BLaER1 treated with 17β-estradiol and CSF1 and Interleukin-3, amounts not matched to agents 10 nM and 100 nM (cell line): ENCODE measurements at regions not wholly inside any gene's neighbourhood (a gene's known extent, or its start where the extent isn't known, plus 50 kb on each side); places are given as distances from the start of the nearest gene placed in this dataset.

Experiments used
- H3K27ac ChIP-seq, 11 experiments: shearing (Covaris generic); formaldehyde crosslinking; 2 replicates each; pipeline ENCODE4 v1.8.1; 2022
- H3K27me3 ChIP-seq, 11 experiments: shearing (Covaris generic); formaldehyde crosslinking; 2 replicates each; pipeline ENCODE4 v1.8.1; 2022
- H3K36me3 ChIP-seq, 11 experiments: shearing (Covaris generic); formaldehyde crosslinking; 2 replicates each; pipeline ENCODE4 v1.8.1; 2022
- H3K4me1 ChIP-seq, 10 experiments: shearing (Covaris generic); formaldehyde crosslinking; 2 replicates each; pipeline ENCODE4 v1.8.1; 2022
- H3K4me2 ChIP-seq, 11 experiments: shearing (Covaris generic); formaldehyde crosslinking; 2 replicates each; pipeline ENCODE4 v1.8.1; 2022
- H3K4me3 ChIP-seq, 10 experiments: shearing (Covaris generic); formaldehyde crosslinking; 2 replicates each; pipeline ENCODE4 v1.8.1; 2022
- H3K9ac ChIP-seq, 11 experiments: shearing (Covaris generic); formaldehyde crosslinking; 2 replicates each; pipeline ENCODE4 v1.8.1; 2022
- H3K9me3 ChIP-seq, 11 experiments: shearing (Covaris generic); formaldehyde crosslinking; replicated peaks in 1 of 11; 2 replicates each; pipeline ENCODE4 v1.8.1; 2022
- H4K20me1 ChIP-seq, 11 experiments: shearing (Covaris generic); formaldehyde crosslinking; 2 replicates each; pipeline ENCODE4 v1.8.1; 2022
- Cebpa-rat ChIP-seq, 11 experiments: shearing (Covaris generic); IDR thresholded peaks; 2 replicates each; pipeline ENCODE4 v1.8.1; 2022

DNA sequence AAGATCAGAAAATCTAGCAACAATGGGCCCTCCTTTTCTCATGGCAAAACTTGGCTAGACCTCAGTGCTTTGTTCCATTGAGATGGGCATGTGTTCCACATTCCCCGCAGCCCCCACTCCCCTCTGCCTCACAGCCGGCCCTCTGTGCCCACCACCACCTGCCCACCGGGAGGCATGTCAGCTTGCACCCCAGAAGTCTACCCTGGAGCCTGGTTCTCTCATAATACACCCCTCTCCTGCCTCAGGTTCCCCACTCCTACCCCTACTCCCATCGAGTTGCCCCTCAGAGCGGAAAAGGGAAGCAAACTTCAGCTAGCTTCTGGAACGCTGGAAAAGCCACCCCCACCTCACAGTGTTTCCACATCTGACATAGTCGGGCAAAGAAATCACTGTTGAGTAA is 219.0 kb downstream of the ANAPC1 start:
- H3K4me3 ChIP-seq, result no peak overlapping the region
- H3K27ac ChIP-seq, result no peak overlapping the region
- TF ChIP-seq Cebpa-rat (IDR thresholded peaks at IDR 0.05), result no peak
- H4K20me1 ChIP-seq, result no peaks in the 10 kb centered on the region
- H3K9me3 ChIP-seq, result peaks cover 0 to 27% (median 18%) of the 10 kb centered on the region in 11 experiments; a peak in 17 of 22 replicates
- no peaks in the 10 kb centered on the region for H3K36me3 ChIP-seq
- no peak overlapping the region for H3K9ac ChIP-seq
- H3K4me1 ChIP-seq, result peaks cover 36 to 59% (median 45%) of the 10 kb centered on the region in 10 experiments
- H3K4me2 ChIP-seq, result peak overlapping the region in 1 of 11 experiments; percentile 7; a peak in 1 of 22 replicates
- H3K27me3 ChIP-seq, result no peaks in the 10 kb centered on the region

DNA sequence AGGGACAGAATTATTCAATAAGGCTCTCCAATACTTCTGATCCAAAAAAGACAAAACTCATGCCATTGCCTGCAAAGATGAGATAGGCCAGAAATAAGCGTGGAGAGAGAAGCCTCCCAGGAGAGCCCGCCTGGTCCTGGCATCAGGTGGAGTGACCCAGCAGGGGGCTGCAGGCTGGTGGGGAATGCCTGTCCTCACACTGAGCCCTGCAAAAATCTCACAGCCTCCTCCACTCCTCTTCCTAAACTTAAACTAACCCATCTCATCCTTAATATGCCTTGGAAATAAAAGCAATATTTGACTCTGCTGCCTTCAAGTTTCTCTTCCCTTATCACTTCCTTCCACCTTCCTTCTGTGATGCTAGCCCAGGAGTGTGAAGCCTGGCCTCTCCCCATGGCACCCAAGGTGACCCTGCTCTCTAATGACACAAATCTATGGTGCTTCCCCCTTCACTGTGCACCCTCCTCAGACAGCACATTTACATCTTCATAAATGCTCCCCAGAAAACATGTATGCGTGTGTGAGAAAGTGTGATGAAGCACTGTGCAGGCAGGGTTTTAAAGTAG is 218.4 kb downstream of the ANAPC1 start:
- Histone ChIP-seq H3K9me3 (peaks cover 0 to 27% (median 18%) of the 10 kb centered on the region in 11 experiments; a peak in 17 of 22 replicates), H3K36me3 (no peaks in the 10 kb centered on the region), H4K20me1 (no peaks in the 10 kb centered on the region), H3K27ac (no peak overlapping the region), H3K4me3 (no peak overlapping the region), H3K4me2 (peak overlapping the region in 5 of 11 experiments; percentile 7 to 51 (median 23); a peak in 5 of 22 replicates), H3K27me3 (no peaks in the 10 kb centered on the region), H3K4me1 (peaks cover 36 to 59% (median 45%) of the 10 kb centered on the region in 10 experiments), H3K9ac (no peak overlapping the region)
- no peak for TF ChIP-seq Cebpa-rat (IDR thresholded peaks at IDR 0.05)

DNA sequence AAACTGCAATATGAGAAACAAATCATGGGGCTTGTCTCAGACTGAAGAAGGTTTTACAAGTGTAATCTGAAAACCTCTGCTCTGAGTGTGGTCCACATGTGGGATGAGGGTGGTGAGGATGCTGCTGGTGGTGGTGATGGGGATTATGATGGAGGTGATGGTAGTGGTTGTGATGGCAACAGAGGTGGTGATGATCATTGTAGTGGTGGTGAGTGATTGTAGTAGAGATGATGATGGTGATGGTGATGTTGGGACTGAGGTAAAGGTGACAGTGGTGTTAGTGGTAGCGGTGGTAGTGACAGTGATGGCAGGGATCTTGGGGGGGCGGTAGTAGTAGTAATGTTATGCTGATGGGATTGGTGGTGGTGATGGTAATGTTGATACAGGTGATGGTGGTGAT is 217.8 kb downstream of the ANAPC1 start:
- peaks cover 0 to 27% (median 18%) of the 10 kb centered on the region in 11 experiments; a peak in 17 of 22 replicates for H3K9me3 ChIP-seq
- H4K20me1 ChIP-seq, result no peaks in the 10 kb centered on the region
- no peak for TF ChIP-seq Cebpa-rat (IDR thresholded peaks at IDR 0.05)
- H3K27ac ChIP-seq, result no peak overlapping the region
- no peak overlapping the region; a peak in 1 of 22 replicates for H3K4me2 ChIP-seq
- no peaks in the 10 kb centered on the region for H3K27me3 ChIP-seq
- H3K36me3 ChIP-seq, result no peaks in the 10 kb centered on the region
- H3K9ac ChIP-seq, result no peak overlapping the region
- H3K4me1 ChIP-seq, result peaks cover 39 to 62% (median 50%) of the 10 kb centered on the region in 10 experiments
- H3K4me3 ChIP-seq, result no peak overlapping the region

DNA sequence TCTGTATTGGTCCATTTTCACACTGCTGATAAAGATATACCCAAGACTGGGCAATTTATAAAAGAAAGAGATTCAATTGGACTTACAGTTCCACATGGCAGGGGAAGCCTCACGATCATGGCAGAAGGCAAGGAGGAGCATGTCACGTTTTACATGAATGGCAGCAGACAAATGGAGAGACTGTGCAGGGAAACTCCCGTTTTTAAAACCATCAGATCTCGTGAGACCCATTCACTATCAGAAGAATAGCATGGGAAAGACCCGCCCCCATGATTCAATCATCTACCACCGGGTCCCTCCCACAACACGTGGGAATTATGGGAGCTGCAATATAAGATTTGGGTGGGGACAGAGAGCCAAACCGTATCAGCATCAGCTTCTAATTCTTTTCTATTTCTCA is 217.0 kb downstream of the ANAPC1 start:
- TF ChIP-seq Cebpa-rat (IDR thresholded peaks at IDR 0.05), result no peak
- no peak overlapping the region for H3K27ac ChIP-seq
- H3K9me3 ChIP-seq, result peaks cover 0 to 34% (median 24%) of the 10 kb centered on the region in 11 experiments; a peak in 17 of 22 replicates
- H4K20me1 ChIP-seq, result no peaks in the 10 kb centered on the region
- H3K4me2 ChIP-seq, result no peak overlapping the region
- no peaks in the 10 kb centered on the region for H3K36me3 ChIP-seq
- peaks cover 46 to 64% (median 52%) of the 10 kb centered on the region in 10 experiments for H3K4me1 ChIP-seq
- no peak overlapping the region for H3K9ac ChIP-seq
- no peak overlapping the region for H3K4me3 ChIP-seq
- no peaks in the 10 kb centered on the region for H3K27me3 ChIP-seq

DNA sequence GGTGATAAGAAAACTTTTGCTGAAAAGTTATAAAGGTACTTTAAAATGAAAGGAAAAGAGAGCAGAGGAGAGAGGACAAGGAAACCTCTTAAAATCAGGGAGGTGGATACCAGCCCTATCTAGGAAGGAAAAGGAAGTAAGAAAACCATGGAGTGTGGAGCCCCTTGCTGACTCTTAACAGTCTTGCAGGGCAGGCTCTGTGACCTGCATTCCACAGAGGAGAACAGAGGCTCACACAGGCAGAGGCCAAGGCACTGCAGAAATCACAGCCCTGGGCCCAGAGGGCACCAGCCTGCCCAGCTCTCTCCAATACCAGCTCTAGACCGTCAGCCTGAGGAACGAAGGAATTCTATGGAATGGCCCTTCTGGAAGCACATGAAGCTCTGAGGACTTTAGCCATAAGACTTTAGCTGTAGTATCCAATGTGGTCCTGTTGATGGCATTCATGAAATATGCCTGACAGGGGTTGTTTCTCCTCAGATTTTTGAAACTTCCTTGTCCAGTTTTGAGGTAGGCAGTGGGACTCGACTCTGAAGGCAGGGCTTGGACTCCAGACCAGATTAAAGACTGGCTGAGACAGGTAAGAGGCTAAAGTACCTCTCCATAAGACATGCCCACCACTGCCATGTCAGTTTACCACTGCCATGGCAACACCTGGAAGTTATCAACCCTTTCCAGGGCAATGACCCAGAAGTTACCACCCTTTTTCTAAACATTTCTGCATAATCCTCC is 216.3 kb downstream of the ANAPC1 start:
- Histone ChIP-seq H3K9me3 (peaks cover 0 to 35% (median 24%) of the 10 kb centered on the region in 11 experiments; a peak in 17 of 22 replicates), H3K27ac (no peak overlapping the region), H4K20me1 (no peaks in the 10 kb centered on the region), H3K36me3 (no peaks in the 10 kb centered on the region), H3K4me3 (no peak overlapping the region), H3K4me1 (peaks cover 41 to 57% (median 46%) of the 10 kb centered on the region in 10 experiments), H3K27me3 (no peaks in the 10 kb centered on the region), H3K9ac (no peak overlapping the region), H3K4me2 (peak overlapping the region in 2 of 11 experiments; percentile 2 to 17; a peak in 1 of 22 replicates)
- TF ChIP-seq Cebpa-rat (IDR thresholded peaks at IDR 0.05), result no peak

DNA sequence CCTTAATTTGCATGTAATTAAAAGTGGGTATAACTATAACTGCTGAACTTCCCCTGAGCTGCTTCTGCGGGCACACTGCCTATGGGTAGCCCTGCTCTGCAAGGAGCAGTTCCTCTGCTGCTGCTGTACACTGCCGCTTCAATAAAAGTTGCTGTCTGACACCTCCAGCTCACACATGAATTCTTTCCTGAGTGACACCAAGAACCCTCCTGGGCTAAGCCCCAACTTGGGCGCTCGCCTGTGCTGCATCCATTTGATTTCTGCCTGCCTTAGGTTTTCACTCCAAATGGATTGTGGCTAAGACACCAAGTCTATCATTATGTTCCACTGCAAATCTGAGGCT is 215.7 kb downstream of the ANAPC1 start:
- H3K27ac ChIP-seq, result no peak overlapping the region
- peaks cover 36 to 52% (median 41%) of the 10 kb centered on the region in 10 experiments for H3K4me1 ChIP-seq
- no peak for TF ChIP-seq Cebpa-rat (IDR thresholded peaks at IDR 0.05)
- H3K9ac ChIP-seq, result no peak overlapping the region
- H3K9me3 ChIP-seq, result peaks cover 0 to 35% (median 24%) of the 10 kb centered on the region in 11 experiments; a peak in 17 of 22 replicates
- H3K36me3 ChIP-seq, result no peaks in the 10 kb centered on the region
- no peaks in the 10 kb centered on the region for H4K20me1 ChIP-seq
- peak overlapping the region in 2 of 11 experiments; percentile 2 to 17; a peak in 3 of 22 replicates for H3K4me2 ChIP-seq
- H3K27me3 ChIP-seq, result no peaks in the 10 kb centered on the region
- no peak overlapping the region for H3K4me3 ChIP-seq

DNA sequence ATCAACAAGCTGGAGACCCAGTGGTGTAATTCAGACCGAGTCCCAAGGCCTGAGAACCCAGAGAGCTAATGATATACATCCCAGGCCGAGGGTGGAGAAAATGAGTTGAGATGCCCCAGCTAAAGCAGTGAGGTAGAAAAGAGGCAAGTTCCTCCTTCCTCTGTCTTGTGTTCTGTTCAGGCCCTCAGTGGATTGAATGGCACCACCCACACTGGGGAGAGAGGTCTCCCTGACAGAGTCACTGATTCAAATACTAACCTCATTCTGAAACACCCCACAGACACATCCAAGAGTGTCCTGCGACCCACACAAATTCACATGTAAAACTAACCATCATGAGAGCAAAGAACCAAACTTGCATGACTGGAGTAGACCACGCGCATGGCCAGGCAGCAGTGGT is 215.3 kb downstream of the ANAPC1 start:
- no peaks in the 10 kb centered on the region for H3K27me3 ChIP-seq
- no peaks in the 10 kb centered on the region for H3K36me3 ChIP-seq
- H3K9me3 ChIP-seq, result peaks cover 0 to 35% (median 26%) of the 10 kb centered on the region in 11 experiments; a peak in 17 of 22 replicates
- TF ChIP-seq Cebpa-rat (IDR thresholded peaks at IDR 0.05), result no peak
- peak overlapping the region in 2 of 11 experiments; percentile 33 to 70; a peak in 5 of 22 replicates for H3K4me2 ChIP-seq
- no peaks in the 10 kb centered on the region for H4K20me1 ChIP-seq
- peaks cover 34 to 50% (median 39%) of the 10 kb centered on the region in 10 experiments for H3K4me1 ChIP-seq
- H3K27ac ChIP-seq, result no peak overlapping the region; a peak in 1 of 22 replicates
- no peak overlapping the region for H3K4me3 ChIP-seq
- H3K9ac ChIP-seq, result no peak overlapping the region

DNA sequence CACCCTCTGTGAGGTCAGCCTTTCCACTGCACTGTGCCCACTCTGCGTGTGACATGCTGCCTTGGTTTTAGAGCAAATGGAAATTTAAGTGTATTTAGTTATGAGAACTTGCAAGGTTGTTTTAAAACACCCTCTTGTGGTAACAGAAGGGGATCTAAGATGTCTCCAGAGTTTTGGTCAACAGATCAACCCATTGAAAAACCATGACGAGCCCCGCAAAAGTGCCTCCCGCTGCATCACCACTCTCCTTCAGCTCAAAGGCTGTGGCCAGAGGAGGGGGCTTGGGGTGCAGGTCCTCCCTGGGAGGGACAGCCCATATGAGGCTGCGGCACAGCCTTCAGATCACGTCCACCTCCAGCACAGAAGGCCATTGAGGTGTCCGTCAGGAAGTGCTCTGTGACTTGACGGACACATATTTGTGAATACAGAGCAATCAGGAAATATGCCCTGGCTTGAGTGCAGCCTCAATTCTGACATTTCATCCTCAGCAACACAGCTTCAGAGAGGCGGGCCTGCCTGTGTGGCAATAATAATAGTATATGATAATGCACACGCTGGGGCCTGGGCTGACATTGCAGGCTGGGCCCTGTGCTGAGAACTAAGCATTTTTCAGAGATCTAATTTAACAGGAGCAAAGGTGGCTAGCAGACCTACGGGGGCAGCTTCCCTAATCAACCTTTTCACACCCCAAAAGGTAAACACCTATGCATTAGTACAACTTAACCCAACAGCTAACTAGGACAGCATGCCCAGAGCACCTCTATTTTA is 213.9 kb downstream of the ANAPC1 start:
- H3K9ac ChIP-seq, result peak overlapping the region in 4 of 11 experiments; percentile 7 to 61 (median 50); a peak in 6 of 22 replicates
- H3K4me1 ChIP-seq, result peaks cover 36 to 61% (median 47%) of the 10 kb centered on the region in 10 experiments
- no peak for TF ChIP-seq Cebpa-rat (IDR thresholded peaks at IDR 0.05)
- H3K27me3 ChIP-seq, result no peaks in the 10 kb centered on the region
- no peaks in the 10 kb centered on the region for H4K20me1 ChIP-seq
- H3K27ac ChIP-seq, result peak overlapping the region in 8 of 11 experiments; percentile 8 to 73 (median 58); a peak in 12 of 22 replicates
- H3K36me3 ChIP-seq, result no peaks in the 10 kb centered on the region
- peak overlapping the region; percentile 63 to 85 (median 74) for H3K4me2 ChIP-seq
- H3K4me3 ChIP-seq, result no peak overlapping the region
- H3K9me3 ChIP-seq, result peaks cover 0 to 35% (median 27%) of the 10 kb centered on the region in 11 experiments; a peak in 17 of 22 replicates
